GM18502 (cell line): ENCODE measurements at regions not wholly inside any gene's neighbourhood (a gene's known extent, or its start where the extent isn't known, plus 50 kb on each side); places are given as distances from the start of the nearest gene placed in this dataset.

ENCODE experiments used
- ATAC-seq: cut with Tn5 transposase; IDR thresholded peaks from one replicate; pipeline ENCODE4 v1.9.1; 2021; ENCODE audit warnings: mild to moderate bottlenecking; ENCODE audit not compliant: unreplicated experiment, poor library complexity

DNA sequence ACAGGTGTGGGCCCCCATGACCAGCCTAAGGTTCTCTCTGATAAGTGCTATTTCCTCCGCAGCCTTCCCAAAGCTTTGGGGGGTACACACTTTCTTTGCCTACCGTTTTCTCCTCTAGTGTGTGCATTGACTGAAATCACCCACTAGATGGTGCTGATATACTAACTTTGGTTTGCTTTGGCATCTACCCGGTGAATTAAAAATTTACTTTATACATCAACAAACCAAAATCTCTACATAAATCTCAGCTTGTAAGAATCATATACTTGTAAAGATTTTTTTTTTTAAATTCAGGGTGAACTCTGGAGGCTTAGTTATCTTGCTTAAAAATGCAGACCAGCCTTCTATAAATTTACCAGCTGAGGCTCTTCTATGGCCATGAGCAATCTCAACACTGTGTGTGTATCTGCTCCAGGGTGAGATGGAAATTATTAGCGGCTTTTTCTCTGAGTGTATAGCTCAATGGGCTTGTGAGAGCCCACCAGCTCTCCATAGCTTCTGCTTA lies 475.7 kb upstream of the TNC start:
- peak; percentile 60 for ATAC-seq

DNA sequence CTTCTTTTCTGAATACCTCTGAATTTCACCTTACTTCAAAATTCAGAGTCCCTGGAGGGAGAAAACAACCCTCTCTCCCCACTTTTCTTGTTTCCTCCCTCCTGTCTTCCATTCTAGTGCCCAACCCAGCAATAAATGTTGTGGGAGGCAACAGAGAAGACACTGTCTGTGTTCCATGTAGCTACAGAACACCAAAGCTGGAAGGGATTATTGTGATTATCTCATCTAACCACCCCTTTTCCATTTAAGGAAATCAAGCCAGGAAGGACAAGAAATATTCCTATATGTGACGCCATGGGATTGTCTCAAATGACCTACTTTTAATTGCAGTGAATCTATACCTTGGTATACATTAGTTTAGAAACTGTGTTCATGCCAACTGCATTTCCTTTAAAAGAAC lies 476.6 kb upstream of the TNC start:
- ATAC-seq = no peak

DNA sequence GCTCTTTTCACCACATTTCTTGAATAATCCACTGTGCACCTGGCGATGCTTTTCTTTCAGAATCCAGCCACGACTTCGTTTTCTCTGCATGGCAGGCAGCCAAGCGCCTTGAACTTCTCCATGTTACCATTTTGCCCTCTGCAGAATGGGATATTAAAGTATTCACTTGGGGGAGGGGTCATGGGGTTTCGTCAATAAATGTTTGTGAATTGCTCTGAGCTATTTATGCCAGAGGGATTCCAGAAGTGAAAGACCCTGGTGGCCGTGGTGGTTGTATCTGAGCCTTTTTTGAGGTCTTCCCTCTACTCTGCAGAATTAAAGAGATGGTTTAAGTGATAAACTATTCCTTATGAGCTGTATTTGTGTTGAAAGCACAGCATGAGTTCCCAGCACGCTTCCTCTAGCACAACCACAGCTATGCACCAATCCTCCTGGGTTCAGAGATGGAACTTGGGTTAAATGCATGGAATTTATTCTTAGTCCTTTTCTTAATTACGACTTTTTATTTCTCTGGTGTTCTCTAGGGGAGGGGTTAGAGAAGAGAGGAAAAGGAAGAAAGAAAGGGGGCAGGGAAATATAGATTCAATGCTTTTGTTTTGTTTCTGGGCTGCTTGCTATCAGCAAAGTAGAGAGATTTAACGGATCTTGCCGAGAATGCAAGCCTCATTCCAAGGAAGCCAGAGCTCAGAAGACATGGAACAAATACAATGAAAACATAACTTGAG lies 478.2 kb upstream of the TNC start:
- no peak for ATAC-seq

DNA sequence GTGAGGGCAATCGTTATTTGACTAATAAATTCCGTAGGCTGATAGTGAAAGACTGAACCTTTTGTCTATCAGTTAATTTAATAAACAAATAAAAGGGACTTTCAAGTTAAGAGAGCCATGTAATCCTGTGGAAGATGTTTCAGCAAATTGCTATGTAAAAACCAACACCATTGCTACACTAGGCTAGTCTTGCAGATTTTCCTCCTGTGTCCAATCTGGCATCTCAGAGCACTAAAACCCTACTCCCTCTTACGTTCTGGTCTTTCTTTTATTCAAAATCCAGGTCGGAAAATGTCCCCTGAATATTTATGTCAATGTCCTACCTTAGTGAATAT lies 478.8 kb upstream of the TNC start:
- no peak for ATAC-seq

DNA sequence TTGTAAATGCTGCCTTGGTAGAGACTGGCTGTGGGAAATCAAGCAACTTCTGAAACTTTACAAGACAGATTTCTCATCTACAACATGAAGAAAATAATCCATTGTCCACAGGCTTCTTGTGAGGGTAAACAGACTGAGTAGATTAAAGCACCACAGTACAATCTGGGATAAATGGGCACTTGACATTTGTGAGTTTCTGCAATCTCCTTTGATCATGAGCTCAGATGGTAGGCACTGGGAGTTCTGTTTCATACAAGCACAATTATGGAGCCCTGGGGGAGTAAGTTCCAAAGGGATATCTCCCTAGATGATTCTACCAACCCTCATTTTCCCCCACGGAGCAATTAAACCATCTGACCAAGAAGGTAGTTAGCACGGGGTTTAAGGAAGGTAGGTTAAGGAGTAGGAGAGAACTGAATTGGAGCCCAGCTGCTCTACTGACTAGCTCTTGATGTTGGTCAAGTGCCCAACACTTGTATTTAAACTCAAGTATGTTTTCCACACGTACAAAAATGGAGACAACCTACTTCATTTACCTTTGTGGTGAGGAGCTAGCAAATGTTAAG lies 479.5 kb upstream of the TNC start:
- no peak for ATAC-seq

DNA sequence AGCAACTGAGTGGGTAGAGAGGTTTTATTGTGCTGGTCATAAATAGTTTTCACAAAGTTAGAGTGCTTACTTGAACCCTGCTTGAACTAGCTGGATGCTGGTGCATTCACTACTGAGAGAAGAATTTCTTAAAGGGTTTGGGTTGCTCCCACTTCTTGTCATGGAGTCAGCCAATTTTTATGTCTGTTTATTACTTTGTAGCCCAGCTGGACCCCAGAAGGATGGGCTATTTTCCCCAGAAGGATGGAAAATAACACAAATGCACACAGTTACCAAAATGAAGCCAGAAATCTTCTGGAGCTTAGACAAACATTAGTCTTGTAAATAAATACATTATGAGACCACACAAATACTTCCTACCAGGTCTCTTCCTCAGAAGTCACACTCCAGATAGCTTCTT lies 480.8 kb upstream of the TNC start:
- no peak for ATAC-seq

DNA sequence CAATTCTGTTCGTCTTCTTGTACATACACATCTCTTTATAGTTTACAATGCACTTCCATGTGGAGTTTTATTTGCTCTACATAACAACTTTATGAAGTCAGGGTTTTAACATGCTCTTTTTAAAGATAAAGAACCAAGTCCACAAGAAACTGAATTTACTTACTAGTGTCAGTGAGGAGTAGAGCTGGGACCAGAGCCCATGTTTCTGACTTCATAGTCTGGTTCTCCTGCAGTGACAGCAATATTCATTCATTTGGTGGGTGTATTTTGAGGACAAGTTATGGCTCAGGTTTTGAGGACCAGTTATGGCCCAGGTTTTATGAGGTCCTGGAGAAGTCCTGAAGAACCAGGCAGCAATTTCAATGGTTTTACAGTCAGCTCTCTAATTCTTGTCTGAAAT lies 481.9 kb upstream of the TNC start:
- no peak for ATAC-seq

DNA sequence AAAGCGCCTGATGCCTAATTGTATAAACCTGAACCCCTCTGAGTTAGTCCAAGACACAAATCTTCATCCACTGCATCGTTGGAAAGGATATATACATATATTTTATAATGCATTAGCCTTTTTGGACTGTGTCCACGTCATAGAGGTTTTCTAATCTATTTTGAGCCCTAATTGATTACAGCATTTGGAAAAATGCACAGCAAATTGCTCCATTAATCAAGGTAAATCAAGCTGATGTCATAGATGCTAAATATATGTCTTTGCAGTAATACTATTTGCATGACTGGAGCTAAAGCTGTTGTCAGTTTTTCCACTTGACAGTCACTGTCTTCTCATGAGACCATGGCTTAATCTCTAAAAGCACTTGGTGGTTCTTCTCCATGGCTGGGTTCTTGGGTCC lies 483.5 kb upstream of the TNC start:
- ATAC-seq = no peak

DNA sequence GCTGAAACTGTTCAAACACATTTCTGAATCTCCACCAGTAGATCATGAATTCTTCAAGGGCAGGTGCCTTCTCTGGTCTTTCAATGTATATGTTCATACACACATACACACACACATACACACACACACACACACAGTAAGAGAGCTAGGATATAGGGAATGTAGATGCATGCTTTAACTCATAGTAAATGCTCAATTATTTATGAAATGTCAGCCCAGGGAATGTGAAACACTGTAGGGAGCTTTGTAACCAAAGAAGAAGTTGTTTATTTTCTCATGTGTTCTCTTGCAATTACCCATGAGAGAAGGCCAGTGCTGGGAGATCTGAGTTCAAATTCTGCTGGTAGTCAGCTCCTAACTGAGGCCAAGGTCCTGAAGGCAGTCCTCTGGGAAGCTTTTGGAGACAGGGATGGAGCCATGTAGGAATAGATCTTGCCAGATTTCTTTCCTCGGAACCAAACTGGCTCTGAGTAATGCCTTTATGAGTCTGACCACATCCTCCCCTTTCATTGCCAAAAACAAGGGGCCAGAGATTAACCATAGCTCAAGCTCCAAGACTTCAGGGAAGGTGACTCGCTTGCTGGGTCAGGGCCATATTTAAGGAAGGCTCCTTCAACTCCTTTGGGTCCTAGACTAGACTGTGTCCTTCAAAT lies 487.0 kb upstream of the TNC start:
- ATAC-seq = no peak

DNA sequence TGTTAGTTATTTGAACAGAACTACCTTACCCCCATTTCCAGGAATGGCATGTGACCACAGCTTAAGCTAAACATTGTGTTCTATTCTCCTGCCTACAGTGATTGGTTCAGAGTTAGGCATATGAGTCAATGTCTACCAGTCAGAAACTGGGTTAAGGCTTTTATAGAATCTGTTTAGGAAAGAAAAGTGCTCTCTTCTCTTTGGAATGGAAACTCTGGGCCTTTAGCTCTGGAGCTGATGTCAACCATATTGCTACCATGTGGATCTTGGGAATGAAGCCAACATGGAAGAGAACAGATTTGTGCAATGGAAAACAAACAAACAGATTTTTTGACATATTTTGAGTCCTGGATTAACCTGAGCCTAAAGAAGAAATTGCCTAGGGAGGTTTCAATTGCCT lies 488.9 kb upstream of the TNC start:
- ATAC-seq = no peak

DNA sequence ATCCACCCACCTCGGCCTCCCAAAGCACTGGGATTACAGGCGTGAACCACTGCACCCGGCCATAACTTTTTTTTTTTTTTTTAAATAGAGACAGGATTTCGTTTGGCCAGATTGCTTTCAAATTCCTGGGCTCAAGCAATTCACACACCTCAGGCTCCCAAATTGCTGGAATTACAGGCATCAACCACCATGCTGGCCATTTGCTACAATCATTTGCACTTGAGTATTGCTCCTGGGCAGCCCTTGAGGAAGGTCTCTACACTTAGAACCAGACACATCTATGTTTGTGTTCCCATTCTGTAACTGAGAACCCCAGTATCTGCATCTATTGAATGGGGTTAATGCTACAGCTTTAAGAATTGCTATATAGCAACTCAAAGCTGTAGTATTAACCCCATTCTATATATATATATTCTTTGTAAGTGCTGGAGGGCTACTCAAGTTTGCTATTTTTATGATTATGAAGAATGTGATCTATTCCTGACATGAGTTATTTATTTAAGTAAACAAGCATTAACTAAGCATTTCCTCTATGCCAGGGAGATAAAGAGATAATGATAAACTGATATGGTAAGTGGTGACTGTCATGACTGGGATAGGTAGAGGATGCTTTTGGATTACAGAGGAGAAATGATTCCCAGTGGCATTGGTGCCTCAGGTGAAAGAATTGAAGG lies 496.5 kb upstream of the TNC start:
- ATAC-seq = no peak

DNA sequence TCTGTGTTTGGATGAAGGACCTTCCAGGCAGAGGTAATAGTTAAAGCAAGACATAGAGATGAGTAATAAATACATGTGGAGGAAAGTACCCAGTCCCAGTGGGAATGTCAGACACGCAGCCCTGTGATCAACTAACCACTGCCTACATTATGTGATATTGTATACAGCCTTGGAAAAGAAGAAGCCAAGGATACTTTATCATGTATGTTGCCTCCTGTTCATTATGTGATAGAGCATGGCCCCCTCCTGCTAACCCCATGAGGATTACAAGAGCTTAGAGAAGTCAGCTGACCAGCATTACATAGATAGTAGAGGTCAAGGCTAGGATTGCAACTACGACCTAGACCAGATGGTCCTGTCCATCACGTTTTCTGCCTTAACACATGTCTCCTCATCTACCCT lies 497.0 kb upstream of the TNC start:
- no peak for ATAC-seq

DNA sequence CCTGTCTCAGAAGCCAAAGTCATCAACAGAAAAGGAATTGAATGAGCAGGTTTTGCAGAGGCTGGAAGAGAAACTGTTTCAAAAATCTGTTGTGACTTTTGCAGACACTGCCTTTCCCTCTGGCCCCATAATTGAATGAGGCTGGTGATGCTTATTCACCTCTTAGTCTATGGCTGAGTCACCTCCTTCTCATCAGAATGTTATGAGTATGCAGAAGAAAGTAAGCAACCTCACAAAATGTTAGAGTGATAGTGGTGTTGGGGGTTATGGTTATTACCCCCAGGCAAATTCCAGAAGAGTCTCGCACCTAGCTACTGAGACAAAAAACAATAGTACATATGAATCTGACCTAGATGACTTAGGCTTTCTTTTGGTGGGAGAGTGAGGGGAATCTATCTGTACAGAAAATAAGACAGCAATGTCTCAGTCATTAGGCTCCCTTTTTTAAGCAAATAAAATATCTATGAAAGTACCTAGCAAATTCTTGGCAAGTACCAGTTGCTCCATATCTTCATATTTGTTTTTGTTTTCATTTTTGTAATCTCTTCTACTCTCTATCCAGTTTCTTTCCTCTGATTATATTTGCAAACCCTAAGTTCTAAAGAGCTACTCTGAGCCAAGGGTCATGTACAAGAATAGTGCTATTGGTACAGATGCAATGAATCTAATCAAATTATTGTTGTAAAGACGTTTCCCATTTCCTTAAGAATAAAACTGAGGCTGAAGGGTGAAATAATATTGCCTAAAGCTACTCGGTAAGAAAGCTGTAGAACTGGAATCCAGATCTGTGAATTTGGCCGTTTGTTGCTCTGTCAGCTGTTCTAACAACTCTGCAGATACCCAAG lies 498.1 kb upstream of the TNC start:
- no peak for ATAC-seq

DNA sequence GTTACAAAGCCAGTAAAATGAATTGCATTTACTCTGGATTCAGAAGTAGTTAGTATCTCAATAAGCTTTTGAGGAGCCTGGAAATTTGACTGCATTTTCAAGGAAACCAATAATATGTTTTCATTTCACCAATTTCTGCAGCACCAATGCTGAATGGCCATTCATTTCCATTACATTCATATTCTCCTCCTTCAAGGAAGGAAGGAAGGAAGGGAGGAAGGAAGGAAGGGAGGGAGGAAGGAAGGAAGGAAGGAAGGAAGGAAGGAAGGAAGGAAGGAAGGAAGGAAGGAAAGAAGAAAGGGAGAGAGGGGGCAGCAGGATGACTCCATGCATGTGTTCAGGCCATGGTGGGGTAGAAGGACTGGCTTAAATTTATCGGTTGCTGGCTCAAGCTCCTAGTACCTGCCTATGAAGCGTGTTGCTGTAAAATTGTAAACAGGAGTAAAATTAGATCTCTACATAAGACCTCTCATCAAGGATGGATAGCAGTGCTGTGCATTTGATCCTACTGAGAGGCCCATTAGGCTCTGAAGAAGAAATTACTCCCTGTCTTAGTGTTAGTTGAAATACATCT lies 498.8 kb upstream of the TNC start:
- no peak for ATAC-seq

DNA sequence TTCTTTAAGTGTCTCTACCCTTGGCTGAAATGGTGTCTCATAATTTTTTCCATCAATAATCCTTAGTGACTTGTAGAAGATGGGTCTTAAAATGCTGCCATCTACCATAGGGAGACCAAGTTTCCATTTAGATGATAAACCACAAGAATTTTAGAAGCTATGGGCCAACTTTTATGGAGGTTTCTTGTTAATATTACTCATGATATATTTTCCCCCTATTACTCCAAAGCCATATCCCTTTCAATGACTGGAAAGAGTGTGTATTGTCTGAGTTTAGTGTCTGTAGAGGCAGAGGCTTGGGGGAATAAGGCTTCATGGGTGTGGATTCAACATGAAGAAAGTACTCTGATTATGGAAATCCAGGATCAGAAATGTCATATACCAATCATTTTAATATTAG lies 507.3 kb upstream of the TNC start:
- ATAC-seq = no peak

DNA sequence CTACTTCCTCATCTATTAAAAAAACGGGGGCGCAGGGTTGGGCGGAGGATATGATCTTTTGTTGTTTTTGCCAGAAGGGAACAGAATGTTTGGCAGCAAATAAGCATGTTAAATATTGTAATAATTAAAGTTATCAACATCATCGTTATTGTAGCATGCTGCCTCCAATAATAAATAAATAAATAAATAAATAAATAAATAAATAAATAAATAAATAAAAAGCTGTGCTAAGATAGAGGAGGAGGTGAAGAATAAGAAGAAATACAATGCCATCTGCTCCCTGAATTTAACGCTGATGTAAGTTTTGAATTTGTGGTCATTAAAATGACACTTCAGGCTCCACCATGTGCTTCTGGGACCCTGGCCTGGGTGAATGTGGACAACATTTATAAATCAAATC lies 508.0 kb upstream of the TNC start:
- no peak for ATAC-seq

DNA sequence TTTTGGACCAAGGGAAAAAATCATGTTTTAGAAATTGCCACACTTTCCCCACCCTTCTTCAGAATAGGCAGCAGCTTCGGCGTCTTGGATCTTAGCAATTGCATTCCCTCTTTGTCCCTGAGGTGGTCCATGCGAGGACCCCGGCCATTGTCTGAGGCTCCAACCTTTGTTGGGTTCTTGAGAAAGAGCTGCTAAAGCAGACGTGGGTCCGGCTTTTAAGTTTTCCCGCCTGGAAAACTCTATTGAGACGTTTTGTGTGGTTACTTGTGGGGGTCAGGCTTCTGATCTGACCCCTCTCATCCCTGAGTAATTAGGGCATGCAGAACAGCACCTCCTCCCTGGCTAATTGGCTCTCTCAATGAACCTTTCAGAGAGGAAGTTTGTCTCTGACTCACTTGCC lies 509.6 kb upstream of the TNC start:
- ATAC-seq = no peak

DNA sequence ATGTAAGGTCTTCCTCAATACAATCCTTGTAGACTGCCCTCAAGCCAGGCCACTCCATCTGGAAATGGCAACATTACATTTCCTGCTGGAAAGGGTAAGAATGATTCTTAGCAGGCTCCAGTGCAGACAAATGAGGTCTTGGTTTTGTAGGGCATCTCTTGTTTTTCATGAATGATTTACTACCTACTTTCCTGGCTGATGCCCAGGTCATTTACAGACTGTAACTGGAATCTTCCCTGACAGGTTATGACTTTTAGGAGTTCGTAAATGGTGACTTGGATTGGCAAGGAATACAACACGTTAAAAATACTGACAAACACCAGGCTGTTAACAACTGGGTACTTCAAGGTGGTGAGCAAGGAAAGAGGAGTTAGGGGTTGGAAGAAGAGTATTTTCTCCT lies 510.5 kb upstream of the TNC start:
- no peak for ATAC-seq

DNA sequence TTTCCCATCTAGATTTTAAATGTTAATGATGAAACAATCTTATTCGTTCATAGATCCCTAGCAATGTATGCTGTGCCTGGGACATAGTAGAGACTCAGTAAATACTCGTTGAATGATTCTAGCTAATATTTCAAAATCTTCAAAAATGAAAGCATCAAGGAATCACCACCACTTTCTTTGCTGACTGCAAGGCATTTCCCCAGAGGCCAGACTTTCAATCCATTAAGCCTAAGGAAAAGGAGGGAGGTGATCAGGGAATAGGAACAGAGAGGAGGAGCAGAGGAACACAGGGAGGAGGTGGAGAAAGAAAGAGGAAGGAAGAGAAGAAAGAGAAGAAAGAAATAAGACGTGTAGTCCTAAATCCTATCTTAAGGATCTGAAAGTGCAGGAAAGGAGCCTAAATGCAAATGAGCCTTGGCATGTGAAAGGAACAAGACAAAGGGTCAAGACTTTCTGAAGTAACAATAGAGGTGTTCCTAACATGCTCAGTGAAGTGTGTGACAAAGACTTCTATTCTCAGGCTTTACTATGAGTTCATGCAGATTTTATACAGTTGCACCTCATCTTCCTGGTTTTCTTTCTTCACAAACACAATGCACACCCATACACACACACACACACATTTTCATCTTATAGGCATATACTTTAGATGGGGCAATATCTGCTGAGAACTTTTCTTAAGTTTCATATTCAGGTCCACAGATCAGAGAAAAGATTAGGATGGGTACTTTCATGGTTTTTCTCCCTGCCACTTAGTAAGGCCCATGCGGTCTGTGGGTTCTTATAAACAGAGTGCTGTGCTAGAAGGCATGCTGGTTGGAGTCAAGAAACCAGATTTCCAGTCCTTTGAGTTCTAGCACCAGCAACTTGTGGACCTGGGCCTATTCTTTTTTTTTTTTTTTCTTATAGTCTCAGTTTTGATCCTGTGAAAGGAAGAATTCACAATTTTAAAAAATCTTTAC lies 512.2 kb upstream of the TNC start:
- ATAC-seq = no peak
